ENCODE measurements at regions not wholly inside any gene's neighbourhood (a gene's known extent, or its start where the extent isn't known, plus 50 kb on each side); places are given as distances from the start of the nearest gene placed in this dataset.

DNA sequence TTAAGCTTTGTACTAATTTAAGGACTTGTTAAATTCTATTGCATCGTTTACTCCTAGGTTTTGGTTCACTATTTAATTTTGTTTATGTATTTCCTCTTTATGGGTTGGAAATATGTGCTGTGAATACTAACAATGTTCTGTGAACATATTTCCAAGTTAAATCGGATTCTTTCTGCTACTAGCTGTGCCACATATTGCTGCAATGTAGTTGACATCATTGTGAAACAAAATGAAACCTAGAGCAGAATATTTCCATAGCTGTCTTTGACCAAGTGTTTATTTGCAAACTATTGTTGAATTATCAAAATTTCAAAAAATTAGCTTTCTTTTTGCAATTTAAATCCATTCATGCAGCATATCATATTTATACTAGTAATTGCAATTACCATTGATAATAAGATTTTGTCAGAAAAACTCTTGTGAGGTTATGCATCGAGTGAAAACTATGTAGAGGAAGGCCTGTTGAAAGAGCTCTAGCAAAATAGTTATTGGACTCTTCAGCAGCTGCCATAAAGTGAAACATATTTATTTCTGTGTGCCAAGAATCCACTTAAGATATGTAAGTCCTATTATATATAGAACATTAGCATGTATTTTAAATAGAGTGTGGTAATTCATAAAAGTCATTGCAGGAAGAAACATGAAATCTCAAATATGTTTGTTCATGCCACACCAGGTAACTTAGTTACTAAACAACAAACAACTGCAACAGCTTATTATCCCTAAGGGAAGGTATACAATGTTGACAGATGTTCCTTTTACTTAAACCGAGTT, 575.1 kb downstream of the SLITRK6 start:
- Mint-ChIP-seq H3K36me3 (no peaks in the 10 kb centered on the region), H3K4me1 (no peaks in the 10 kb centered on the region), H3K9me3 (peaks cover 10% of the 10 kb centered on the region), H3K27ac (no peak overlapping the region), H3K4me3 (no peak overlapping the region)
- no peak for DNase-seq (ENCODE audit: low spot score in 2 of 2)
- ATAC-seq: no peak

GRCh38 chr13:85216576-85216975, 582.6 kb downstream of the SLITRK6 start:
- Mint-ChIP-seq H3K36me3 (no peaks in the 10 kb centered on the region), H3K4me3 (no peak overlapping the region), H3K9me3 (peaks cover 8% of the 10 kb centered on the region), H3K27ac (no peak overlapping the region), H3K4me1 (no peaks in the 10 kb centered on the region)
- no peak for ATAC-seq
- DNase-seq (ENCODE audit: low spot score in 2 of 2): no peak

DNA sequence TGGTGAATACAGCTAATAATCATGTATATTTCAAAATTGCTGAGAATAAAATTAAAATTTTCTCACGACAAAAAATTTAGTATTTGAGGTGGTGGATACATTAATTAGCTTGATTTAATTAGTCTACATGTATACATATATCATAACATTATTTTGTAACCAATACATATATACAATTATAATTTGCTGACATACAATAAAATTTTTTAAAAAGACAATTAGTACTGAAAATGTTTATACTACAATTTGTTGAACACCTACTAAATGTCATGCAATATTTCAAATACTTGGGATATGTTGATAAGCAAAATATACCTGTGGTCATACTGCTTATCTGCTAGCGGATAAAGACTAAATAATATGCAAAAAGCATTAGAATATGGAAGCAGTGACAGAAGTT, 586.5 kb downstream of the SLITRK6 start:
- Mint-ChIP-seq H3K27ac (no peak overlapping the region), H3K9me3 (peaks cover 5% of the 10 kb centered on the region), H3K36me3 (no peaks in the 10 kb centered on the region), H3K4me1 (no peaks in the 10 kb centered on the region), H3K4me3 (no peak overlapping the region)
- ATAC-seq (no peak), DNase-seq (ENCODE audit: low spot score in 2 of 2) (no peak)

DNA sequence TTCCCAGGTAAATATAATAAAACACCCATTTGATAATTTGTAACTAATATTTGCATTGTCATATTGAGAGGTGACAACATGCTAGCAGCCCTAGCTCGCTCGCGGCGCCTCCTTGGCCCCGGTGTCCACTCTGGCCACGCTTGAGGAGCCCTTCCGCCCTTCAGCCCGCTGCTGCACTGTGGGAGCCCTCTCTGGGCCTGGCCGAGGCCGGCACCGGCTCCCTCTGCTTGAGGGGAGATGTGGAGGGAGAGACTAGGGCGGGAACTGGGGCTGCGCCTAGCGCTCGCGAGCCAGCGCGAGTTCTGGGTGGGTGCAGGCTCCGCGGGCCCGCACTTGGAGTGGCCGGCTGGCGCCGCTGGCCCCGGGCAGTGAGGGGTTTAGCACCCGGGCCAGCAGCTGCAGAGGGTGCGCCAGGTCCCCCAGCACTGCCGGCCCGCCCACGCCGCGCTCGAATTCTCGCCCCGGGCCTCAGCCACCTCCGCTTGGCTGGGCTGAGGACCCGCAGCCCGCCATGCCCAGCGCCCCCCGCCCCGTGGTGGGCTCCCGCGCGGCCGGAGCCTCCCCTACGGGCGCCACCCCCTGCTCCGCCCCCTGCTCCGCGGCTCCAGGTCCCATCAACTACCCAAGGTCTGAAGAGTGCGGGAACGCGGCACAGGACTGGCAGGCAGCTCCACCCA, 594.4 kb downstream of the SLITRK6 start:
- no peaks in the 10 kb centered on the region for H3K36me3 Mint-ChIP-seq
- peaks cover 10% of the 10 kb centered on the region for H3K9me3 Mint-ChIP-seq
- ATAC-seq (no peak), DNase-seq (ENCODE audit: low spot score in 2 of 2) (no peak)
- no peak overlapping the region for H3K4me3 Mint-ChIP-seq
- no peaks in the 10 kb centered on the region for H3K4me1 Mint-ChIP-seq
- no peak overlapping the region for H3K27ac Mint-ChIP-seq

DNA sequence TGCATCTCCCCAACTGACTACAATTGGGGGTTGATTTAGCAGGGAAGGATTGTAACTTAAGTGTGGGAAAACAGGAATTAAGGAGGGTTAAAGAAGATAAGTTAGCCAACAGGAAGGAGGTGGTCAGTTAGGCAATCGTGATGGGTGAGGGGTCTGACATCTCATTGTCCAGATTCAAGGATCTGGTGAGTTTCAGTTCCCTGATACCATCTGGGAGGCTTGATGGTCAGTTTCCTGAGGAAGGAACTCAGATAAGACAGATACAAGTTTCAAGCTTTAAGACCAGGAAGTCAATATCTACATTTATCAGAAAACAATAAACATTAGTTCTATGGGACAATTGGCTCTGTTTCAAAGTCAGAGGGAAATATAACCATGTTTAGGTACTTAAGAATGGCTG, 601.8 kb downstream of the SLITRK6 start:
- no peak for DNase-seq (ENCODE audit: low spot score in 2 of 2)
- ATAC-seq: no peak
- Mint-ChIP-seq H3K9me3 (peaks cover 4% of the 10 kb centered on the region), H3K4me3 (no peak overlapping the region), H3K4me1 (no peaks in the 10 kb centered on the region), H3K36me3 (no peaks in the 10 kb centered on the region), H3K27ac (no peak overlapping the region)

GRCh38 chr13:85194482-85194881, 604.7 kb downstream of the SLITRK6 start:
- Mint-ChIP-seq H3K4me3 (no peak overlapping the region), H3K4me1 (no peaks in the 10 kb centered on the region), H3K9me3 (no peaks in the 10 kb centered on the region), H3K27ac (no peak overlapping the region), H3K36me3 (no peaks in the 10 kb centered on the region)
- DNase-seq (ENCODE audit: low spot score in 2 of 2) (no peak), ATAC-seq (no peak)

DNA sequence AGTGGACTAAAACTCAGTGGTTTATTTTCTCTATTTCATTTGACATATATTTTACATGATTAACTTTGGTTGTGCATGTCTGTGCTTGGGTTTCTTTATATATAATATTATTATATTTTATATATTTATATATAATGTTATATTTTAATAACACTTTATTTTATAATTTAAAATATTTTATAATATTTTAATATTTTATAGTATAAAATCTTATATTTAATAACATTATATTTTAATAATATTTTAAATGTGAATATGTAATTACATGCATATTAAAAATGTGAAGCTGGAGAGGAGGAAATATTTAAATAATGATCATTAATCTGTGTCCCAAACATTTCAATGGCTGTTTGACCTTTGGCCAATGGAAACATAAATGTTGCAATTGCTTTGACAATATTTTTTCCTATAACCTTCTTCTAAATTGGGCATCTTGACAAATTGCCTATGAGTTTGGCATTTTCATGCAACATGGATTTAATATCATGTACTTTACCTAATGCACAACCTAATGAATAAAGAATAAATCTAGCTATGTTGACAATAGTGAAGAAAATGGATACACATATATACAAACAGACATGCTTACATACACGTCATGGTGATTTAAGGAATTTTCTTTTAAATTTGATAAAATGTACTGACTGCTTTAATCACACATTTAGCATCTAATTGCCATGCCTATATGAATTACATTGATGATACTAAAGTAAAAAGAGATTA, 607.1 kb downstream of the SLITRK6 start:
- no peak for ATAC-seq
- no peak for DNase-seq (ENCODE audit: low spot score in 2 of 2)
- Mint-ChIP-seq H3K27ac (no peak overlapping the region), H3K9me3 (no peaks in the 10 kb centered on the region), H3K4me3 (no peak overlapping the region), H3K4me1 (no peaks in the 10 kb centered on the region), H3K36me3 (no peaks in the 10 kb centered on the region)

GRCh38 chr13:85186356-85187045, 612.7 kb downstream of the SLITRK6 start:
- ATAC-seq (no peak), DNase-seq (ENCODE audit: low spot score in 2 of 2) (no peak)
- peaks cover 12% of the 10 kb centered on the region for H3K9me3 Mint-ChIP-seq
- no peaks in the 10 kb centered on the region for H3K4me1 Mint-ChIP-seq
- no peak overlapping the region for H3K4me3 Mint-ChIP-seq
- H3K36me3 Mint-ChIP-seq: no peaks in the 10 kb centered on the region
- H3K27ac Mint-ChIP-seq: no peak overlapping the region

- no peak for ATAC-seq
Observed at GRCh38 chr13:85174291-85174690, 624.9 kb downstream of the SLITRK6 start.

DNA sequence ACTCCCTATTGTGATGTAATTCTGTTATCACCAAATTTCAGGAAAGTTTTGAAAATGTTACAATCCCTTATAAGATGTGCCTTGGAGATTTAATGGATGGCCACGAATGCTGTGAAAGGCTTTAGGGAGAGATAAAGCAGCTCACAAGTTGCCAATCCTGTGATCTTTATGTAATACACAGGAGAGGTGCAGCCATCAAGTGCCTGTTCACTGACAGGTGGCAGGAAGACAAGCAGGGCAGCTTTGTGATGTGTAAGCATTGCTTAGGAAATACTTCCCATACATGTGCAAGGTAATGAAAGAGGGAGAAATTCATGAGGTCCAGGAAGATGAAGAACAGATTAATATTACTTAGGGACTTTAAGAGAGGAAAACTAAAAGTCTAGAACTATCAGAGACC, 628.8 kb downstream of the SLITRK6 start:
- ATAC-seq (no peak), DNase-seq (ENCODE audit: low spot score in 2 of 2) (no peak)
- no peak overlapping the region for H3K27ac Mint-ChIP-seq
- no peak overlapping the region for H3K4me3 Mint-ChIP-seq
- no peaks in the 10 kb centered on the region for H3K36me3 Mint-ChIP-seq
- H3K4me1 Mint-ChIP-seq: no peaks in the 10 kb centered on the region
- peaks cover 16% of the 10 kb centered on the region for H3K9me3 Mint-ChIP-seq

More at GRCh38 chr13:85174291-85174690, 624.9 kb downstream of the SLITRK6 start:
- H3K27ac Mint-ChIP-seq: no peak overlapping the region
- peaks cover 17% of the 10 kb centered on the region for H3K9me3 Mint-ChIP-seq
- no peaks in the 10 kb centered on the region for H3K4me1 Mint-ChIP-seq
- H3K4me3 Mint-ChIP-seq: no peak overlapping the region
- no peak for DNase-seq (ENCODE audit: low spot score in 2 of 2)
- no peaks in the 10 kb centered on the region for H3K36me3 Mint-ChIP-seq

DNA sequence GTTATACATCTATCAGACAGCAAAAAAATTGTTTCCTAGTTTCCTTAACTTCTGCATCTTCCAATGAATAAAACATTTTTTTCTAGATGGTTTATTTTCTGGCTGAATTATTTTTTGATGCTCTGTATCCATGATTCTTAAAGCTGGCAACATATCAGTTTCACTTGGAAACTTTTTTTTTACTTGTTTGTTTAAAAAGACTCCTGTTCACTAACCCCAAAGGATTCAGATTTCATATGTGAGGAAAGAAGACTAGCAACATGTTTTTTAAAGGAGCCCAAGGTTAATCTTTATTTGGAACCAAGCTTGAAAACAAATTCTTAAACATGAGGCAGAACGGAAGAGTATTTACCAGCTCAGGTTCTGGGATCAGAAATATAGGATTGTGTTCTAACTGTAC, 632.3 kb downstream of the SLITRK6 start:
- DNase-seq (ENCODE audit: low spot score in 2 of 2): no peak
- H3K4me1 Mint-ChIP-seq: no peaks in the 10 kb centered on the region
- no peaks in the 10 kb centered on the region for H3K36me3 Mint-ChIP-seq
- H3K27ac Mint-ChIP-seq: no peak overlapping the region
- no peak for ATAC-seq
- H3K4me3 Mint-ChIP-seq: no peak overlapping the region
- H3K9me3 Mint-ChIP-seq: peaks cover 16% of the 10 kb centered on the region

DNA sequence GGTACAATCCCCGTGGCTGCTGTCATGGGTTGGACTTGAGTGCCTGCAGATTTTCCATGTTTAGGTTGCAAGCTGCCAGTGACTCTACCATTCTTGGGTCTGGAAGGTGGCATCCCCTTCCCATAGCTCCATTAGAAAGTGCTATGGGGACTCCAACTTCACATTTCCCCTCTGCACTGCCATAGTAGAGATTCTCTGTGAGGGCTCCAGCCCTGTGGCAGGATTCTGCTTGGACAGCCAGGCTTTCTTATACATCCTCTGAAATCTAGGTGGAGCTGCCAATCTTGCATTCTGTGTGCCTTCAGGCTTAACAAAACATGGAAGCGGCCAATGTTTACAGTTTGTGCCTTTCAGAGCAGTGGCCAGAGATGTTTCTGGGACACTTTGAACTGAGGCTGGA, 636.2 kb downstream of the SLITRK6 start:
- H3K36me3 Mint-ChIP-seq: no peaks in the 10 kb centered on the region
- H3K27ac Mint-ChIP-seq: no peak overlapping the region
- no peaks in the 10 kb centered on the region for H3K4me1 Mint-ChIP-seq
- DNase-seq (ENCODE audit: low spot score in 2 of 2) (no peak), ATAC-seq (no peak)
- H3K4me3 Mint-ChIP-seq: no peak overlapping the region
- peaks cover 13% of the 10 kb centered on the region for H3K9me3 Mint-ChIP-seq

- Mint-ChIP-seq H3K36me3 (no peaks in the 10 kb centered on the region), H3K27ac (no peak overlapping the region), H3K9me3 (peaks cover 3% of the 10 kb centered on the region), H3K4me3 (no peak overlapping the region), H3K4me1 (no peaks in the 10 kb centered on the region)
- no peak for ATAC-seq
- DNase-seq (ENCODE audit: low spot score in 2 of 2): no peak
Observed at GRCh38 chr13:85148009-85148408, 651.2 kb downstream of the SLITRK6 start.

- Mint-ChIP-seq H3K36me3 (no peaks in the 10 kb centered on the region), H3K4me1 (no peaks in the 10 kb centered on the region), H3K4me3 (no peak overlapping the region), H3K27ac (no peak overlapping the region), H3K9me3 (peaks cover 4% of the 10 kb centered on the region)
- no peak for DNase-seq (ENCODE audit: low spot score in 2 of 2)
- no peak for ATAC-seq
Observed at GRCh38 chr13:85142351-85142927, 656.8 kb downstream of the SLITRK6 start.

DNA sequence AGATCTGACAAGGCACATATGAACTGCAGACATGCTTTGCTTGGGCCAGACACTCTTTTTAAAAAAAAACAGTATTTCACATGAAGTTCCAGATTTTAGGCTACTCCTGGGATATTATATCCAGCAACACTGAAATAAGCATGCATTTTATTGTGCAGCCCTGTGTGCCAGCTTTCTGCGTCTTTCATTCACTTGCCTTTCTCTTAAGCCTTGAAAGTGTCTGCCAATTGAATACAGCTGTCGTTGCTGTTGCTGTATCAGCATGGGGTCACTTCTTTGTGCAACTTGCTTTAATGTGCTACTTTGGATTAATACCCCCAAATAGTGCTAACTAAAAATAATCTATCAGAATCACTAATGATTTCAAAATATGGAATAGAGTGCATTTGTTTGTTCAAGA, 657.8 kb downstream of the SLITRK6 start:
- Mint-ChIP-seq H3K9me3 (peaks cover 4% of the 10 kb centered on the region), H3K4me3 (no peak overlapping the region), H3K4me1 (no peaks in the 10 kb centered on the region), H3K36me3 (no peaks in the 10 kb centered on the region), H3K27ac (no peak overlapping the region)
- no peak for ATAC-seq
- no peak for DNase-seq (ENCODE audit: low spot score in 2 of 2)
